ENCODE measurements at regions not wholly inside any gene's neighbourhood (a gene's known extent, or its start where the extent isn't known, plus 50 kb on each side); places are given as distances from the start of the nearest gene placed in this dataset.

DNA sequence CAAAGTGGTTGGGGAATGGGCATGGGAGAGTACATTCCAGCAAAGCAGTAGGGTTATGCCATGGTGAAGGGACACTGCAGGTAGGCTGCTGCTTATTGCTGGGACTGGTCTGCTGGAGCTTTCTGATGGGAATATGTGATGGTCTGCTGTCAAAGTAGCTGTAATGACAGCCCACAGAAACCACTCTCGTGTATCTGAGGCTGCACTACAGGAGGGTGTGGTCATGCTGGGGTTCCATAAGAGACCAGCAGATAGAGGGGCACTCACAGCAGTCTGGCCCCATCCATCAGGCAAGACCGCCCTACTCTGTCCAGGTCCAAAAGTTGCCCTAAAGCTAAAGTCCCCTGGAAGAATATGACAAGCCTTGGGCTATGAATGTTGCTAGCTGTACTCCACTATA lies 739.3 kb downstream of the COL12A1 start:
- Mint-ChIP-seq H3K36me3 (ENCODE audit: unreplicated experiment) (peaks cover 2% of the 10 kb centered on the region), H3K4me3 (ENCODE audit: unreplicated experiment) (no peak overlapping the region), H3K9me3 (ENCODE audit: unreplicated experiment) (peaks cover 13% of the 10 kb centered on the region), H3K27me3 (ENCODE audit: unreplicated experiment) (no peaks in the 10 kb centered on the region), H3K27ac (ENCODE audit: unreplicated experiment) (no peak overlapping the region), H3K4me1 (ENCODE audit: unreplicated experiment) (peaks cover 17% of the 10 kb centered on the region)
- TF ChIP-seq, protein P1, sequence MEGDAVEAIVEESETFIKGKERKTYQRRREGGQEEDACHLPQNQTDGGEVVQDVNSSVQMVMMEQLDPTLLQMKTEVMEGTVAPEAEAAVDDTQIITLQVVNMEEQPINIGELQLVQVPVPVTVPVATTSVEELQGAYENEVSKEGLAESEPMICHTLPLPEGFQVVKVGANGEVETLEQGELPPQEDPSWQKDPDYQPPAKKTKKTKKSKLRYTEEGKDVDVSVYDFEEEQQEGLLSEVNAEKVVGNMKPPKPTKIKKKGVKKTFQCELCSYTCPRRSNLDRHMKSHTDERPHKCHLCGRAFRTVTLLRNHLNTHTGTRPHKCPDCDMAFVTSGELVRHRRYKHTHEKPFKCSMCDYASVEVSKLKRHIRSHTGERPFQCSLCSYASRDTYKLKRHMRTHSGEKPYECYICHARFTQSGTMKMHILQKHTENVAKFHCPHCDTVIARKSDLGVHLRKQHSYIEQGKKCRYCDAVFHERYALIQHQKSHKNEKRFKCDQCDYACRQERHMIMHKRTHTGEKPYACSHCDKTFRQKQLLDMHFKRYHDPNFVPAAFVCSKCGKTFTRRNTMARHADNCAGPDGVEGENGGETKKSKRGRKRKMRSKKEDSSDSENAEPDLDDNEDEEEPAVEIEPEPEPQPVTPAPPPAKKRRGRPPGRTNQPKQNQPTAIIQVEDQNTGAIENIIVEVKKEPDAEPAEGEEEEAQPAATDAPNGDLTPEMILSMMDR (IDR thresholded peaks at IDR 0.05) = no peak
- DNase-seq (ENCODE audit: extremely low spot score, unreplicated experiment) = no peak

GRCh38 chr6:74459260-74459659 lies 746.6 kb downstream of the COL12A1 start:
- no peak overlapping the region for H3K27ac Mint-ChIP-seq (ENCODE audit: unreplicated experiment)
- H3K36me3 Mint-ChIP-seq (ENCODE audit: unreplicated experiment) = peaks cover 2% of the 10 kb centered on the region
- H3K4me3 Mint-ChIP-seq (ENCODE audit: unreplicated experiment) = no peak overlapping the region
- no peaks in the 10 kb centered on the region for H3K4me1 Mint-ChIP-seq (ENCODE audit: unreplicated experiment)
- DNase-seq (ENCODE audit: extremely low spot score, unreplicated experiment) = no peak
- TF ChIP-seq, protein P1 (IDR thresholded peaks at IDR 0.05) = no peak
- H3K9me3 Mint-ChIP-seq (ENCODE audit: unreplicated experiment) = peaks cover 16% of the 10 kb centered on the region
- no peaks in the 10 kb centered on the region for H3K27me3 Mint-ChIP-seq (ENCODE audit: unreplicated experiment)

- Mint-ChIP-seq H3K36me3 (ENCODE audit: unreplicated experiment) (peaks cover 2% of the 10 kb centered on the region), H3K9me3 (ENCODE audit: unreplicated experiment) (peaks cover 16% of the 10 kb centered on the region), H3K27me3 (ENCODE audit: unreplicated experiment) (no peaks in the 10 kb centered on the region), H3K4me1 (ENCODE audit: unreplicated experiment) (no peaks in the 10 kb centered on the region), H3K27ac (ENCODE audit: unreplicated experiment) (no peak overlapping the region), H3K4me3 (ENCODE audit: unreplicated experiment) (no peak overlapping the region)
- DNase-seq (ENCODE audit: extremely low spot score, unreplicated experiment) = no peak
- TF ChIP-seq, protein P1 (IDR thresholded peaks at IDR 0.05) = no peak
These were observed 747.3 kb downstream of the COL12A1 start for GRCh38 chr6:74458536-74458935.

GRCh38 chr6:74455786-74456185 lies 750.1 kb downstream of the COL12A1 start:
- Mint-ChIP-seq H3K27ac (ENCODE audit: unreplicated experiment) (no peak overlapping the region), H3K9me3 (ENCODE audit: unreplicated experiment) (peaks cover 5% of the 10 kb centered on the region), H3K36me3 (ENCODE audit: unreplicated experiment) (no peaks in the 10 kb centered on the region), H3K4me3 (ENCODE audit: unreplicated experiment) (no peak overlapping the region), H3K27me3 (ENCODE audit: unreplicated experiment) (no peaks in the 10 kb centered on the region), H3K4me1 (ENCODE audit: unreplicated experiment) (no peaks in the 10 kb centered on the region)
- DNase-seq (ENCODE audit: extremely low spot score, unreplicated experiment) = no peak
- TF ChIP-seq, protein P1 (IDR thresholded peaks at IDR 0.05) = no peak

- Mint-ChIP-seq H3K27me3 (ENCODE audit: unreplicated experiment) (no peaks in the 10 kb centered on the region), H3K4me3 (ENCODE audit: unreplicated experiment) (no peak overlapping the region), H3K4me1 (ENCODE audit: unreplicated experiment) (peaks cover 5% of the 10 kb centered on the region), H3K27ac (ENCODE audit: unreplicated experiment) (no peak overlapping the region), H3K36me3 (ENCODE audit: unreplicated experiment) (peaks cover 2% of the 10 kb centered on the region), H3K9me3 (ENCODE audit: unreplicated experiment) (peaks cover 5% of the 10 kb centered on the region)
- DNase-seq (ENCODE audit: extremely low spot score, unreplicated experiment) = no peak
- TF ChIP-seq, protein P1 (IDR thresholded peaks at IDR 0.05) = no peak
These were observed 753.9 kb downstream of the COL12A1 start for GRCh38 chr6:74451953-74452352.
